Lower leg skin (tissue), 4 donors: ENCODE measurements at regions not wholly inside any gene's neighbourhood (a gene's known extent, or its start where the extent isn't known, plus 50 kb on each side); places are given as distances from the start of the nearest gene placed in this dataset.

ENCODE experiments used
- DNase-seq, 2 donors: peaks; one replicate each; pipeline ENCODE4 v3.0.0-alpha.2; 2019; ENCODE audit warnings: low spot score in 2 of 2
- H3K4me3 ChIP-seq: fragments of 200-600 bp; sonication (generic); 2 replicates; pipeline ENCODE4 v1.5.1; 2017; ENCODE audit warnings: mild to moderate bottlenecking, low read depth; ENCODE audit not compliant: poor library complexity, severe bottlenecking
- POLR2A ChIP-seq, 2 donors: fragments of 450-650 bp; IDR thresholded peaks; one replicate each; pipeline ENCODE4 v1.6.1; 2016 to 2017; ENCODE audit warnings: antibody characterized with exemption in 2 of 2, mild to moderate bottlenecking in 1 of 2, moderate library complexity in 1 of 2
- WGBS, 2 donors: methylation state at CpG; one replicate each; pipeline ENCODE4 v1.1.5; 2018; 5-methylcytosine and 5-hydroxymethylcytosine counted together
- intact Hi-C: fragments of 100-400 bp; cut with DNase I; formaldehyde crosslinking; loops from one replicate; pipeline ENCODE4 v1.15.0; 2023; ENCODE audit warnings: low total_unique reads
- TF ChIP-seq, protein P1 (sequence below), 3 donors: fragments of 450-650 bp; IDR thresholded peaks; one replicate each; pipeline ENCODE4 v1.5.1; 2016; ENCODE audit warnings: antibody characterized with exemption in 3 of 3, mild to moderate bottlenecking in 3 of 3, moderate library complexity in 2 of 3

DNA sequence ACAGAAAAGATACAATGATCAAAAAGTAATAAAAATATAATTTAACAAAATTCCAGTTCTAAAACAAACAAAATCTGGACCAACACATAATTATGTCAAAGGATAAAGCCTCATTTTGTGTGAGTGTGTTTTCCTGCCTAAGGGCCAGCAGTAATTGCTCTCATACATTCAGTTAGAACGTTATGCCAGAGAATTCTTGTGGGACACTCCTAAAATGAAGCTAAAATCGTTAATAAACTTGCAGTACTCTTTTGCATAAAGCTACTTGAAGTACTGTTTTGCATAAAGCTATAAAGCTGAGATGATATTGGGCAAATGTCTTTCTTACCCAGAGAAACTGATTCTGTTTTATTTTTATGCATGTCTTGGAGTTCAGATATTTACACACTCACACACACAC, 1072.3 kb downstream of the MAT2B start:
- no peak for DNase-seq
- no peak for TF ChIP-seq POLR2A (IDR thresholded peaks at IDR 0.05)
- TF ChIP-seq, protein P1, sequence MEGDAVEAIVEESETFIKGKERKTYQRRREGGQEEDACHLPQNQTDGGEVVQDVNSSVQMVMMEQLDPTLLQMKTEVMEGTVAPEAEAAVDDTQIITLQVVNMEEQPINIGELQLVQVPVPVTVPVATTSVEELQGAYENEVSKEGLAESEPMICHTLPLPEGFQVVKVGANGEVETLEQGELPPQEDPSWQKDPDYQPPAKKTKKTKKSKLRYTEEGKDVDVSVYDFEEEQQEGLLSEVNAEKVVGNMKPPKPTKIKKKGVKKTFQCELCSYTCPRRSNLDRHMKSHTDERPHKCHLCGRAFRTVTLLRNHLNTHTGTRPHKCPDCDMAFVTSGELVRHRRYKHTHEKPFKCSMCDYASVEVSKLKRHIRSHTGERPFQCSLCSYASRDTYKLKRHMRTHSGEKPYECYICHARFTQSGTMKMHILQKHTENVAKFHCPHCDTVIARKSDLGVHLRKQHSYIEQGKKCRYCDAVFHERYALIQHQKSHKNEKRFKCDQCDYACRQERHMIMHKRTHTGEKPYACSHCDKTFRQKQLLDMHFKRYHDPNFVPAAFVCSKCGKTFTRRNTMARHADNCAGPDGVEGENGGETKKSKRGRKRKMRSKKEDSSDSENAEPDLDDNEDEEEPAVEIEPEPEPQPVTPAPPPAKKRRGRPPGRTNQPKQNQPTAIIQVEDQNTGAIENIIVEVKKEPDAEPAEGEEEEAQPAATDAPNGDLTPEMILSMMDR (IDR thresholded peaks at IDR 0.05), result no peak
- intact Hi-C loops, result no loop called here
- H3K4me3 ChIP-seq, result no peak overlapping the region
- 8 to 22% methylated on average over 2 of the region's 2 CpGs for WGBS, 2 donors

DNA sequence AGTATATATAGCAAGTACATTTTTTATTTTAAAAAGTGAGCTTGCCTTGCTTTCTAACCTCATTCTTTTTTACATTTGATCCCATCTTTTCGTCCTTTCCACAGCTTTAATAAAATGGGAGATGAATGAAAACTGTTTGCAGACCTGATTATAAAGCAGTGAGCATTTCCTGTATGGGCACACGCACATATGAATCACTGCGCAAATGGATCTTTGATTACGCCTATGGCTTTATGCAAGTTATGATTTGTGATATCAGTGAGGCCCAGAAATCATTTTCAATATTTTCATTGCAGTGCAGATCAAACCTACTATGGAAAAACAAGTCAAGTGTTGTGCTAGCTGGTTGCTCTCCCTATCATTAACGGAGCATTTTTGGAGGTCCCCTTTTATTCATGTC, 1073.0 kb downstream of the MAT2B start:
- WGBS, 2 donors, result 81 to 86% methylated on average over 5 of the region's 5 CpGs
- intact Hi-C loops, result no loop called here

DNA sequence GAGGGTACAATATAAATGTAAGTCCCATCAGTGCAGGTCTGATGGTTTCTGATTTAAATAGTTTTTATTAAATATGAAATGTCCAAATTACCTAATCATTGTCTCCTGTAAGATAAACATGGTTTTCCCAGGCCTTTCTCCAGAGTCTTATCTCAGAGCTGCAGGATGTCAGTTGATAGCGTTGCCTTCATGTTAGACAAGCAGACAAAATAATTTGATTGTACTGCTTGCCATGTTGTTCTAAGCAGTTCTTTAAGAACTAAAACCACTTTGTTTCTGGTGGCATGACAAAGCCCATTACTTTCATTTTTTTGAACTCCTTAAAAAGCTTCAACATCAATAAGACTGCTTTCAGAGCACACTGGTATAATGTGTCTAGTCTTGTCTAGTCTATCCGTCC, 1073.5 kb downstream of the MAT2B start:
- DNase-seq, result no peak
- intact Hi-C loops, result no loop called here
- 60 to 65% methylated on average over 2 of the region's 2 CpGs for WGBS, 2 donors
- no peak overlapping the region for H3K4me3 ChIP-seq
- TF ChIP-seq, protein P1 (IDR thresholded peaks at IDR 0.05), result no peak
- no peak for TF ChIP-seq POLR2A (IDR thresholded peaks at IDR 0.05)

More for the DNA sequence above, 1073.0 kb downstream of the MAT2B start:
- no peak overlapping the region for H3K4me3 ChIP-seq
- TF ChIP-seq POLR2A (IDR thresholded peaks at IDR 0.05), result no peak
- TF ChIP-seq, protein P1 (IDR thresholded peaks at IDR 0.05), result no peak
- DNase-seq, result no peak

DNA sequence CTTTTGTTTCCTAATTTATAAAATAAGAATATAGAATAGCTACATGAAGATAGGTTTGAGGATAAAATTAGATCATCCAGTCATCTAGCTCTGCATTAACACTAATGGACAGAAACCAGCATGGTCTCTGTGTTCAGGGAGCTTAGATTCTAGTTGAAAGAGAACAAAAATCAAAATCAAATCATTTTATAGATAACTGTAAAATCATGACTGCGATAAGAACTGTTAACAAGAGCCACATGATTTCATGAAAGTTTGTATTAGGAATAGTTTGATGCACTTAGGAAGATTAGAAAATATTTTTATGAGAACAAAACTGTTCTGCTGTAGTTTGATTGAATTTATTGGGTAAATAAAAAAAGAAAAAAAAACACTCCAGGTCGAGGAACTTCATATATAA, 1074.7 kb downstream of the MAT2B start:
- intact Hi-C loops, result no loop called here
- no peak overlapping the region for H3K4me3 ChIP-seq
- TF ChIP-seq, protein P1 (IDR thresholded peaks at IDR 0.05), result no peak
- no peak for TF ChIP-seq POLR2A (IDR thresholded peaks at IDR 0.05)
- no peak for DNase-seq
- 67 to 75% methylated on average over 2 of the region's 2 CpGs for WGBS, 2 donors

DNA sequence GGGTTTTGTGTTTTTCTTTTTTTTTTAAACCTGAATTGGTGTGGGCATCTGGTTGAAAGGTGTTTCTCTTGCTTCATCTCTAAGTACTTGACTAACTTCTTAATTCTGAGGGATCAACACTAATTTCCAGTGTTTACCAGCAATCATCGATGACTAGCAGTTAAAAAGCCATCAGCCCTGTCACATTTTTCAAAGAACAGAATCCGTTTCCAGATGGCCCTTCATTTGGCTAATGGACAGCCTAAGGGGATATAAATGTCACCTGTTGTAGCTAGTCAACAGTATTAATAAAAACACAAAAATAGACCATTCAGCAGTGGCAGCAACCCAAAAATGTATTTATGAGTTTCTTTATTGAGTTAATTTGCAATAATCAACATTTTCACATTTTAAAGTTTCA, 1076.5 kb downstream of the MAT2B start:
- WGBS, 2 donors, result 44 to 54% methylated on average over 2 of the region's 2 CpGs
- no peak overlapping the region for H3K4me3 ChIP-seq
- TF ChIP-seq, protein P1 (IDR thresholded peaks at IDR 0.05), result no peak
- no peak for TF ChIP-seq POLR2A (IDR thresholded peaks at IDR 0.05)
- intact Hi-C loops, result no loop called here
- DNase-seq, result no peak

DNA sequence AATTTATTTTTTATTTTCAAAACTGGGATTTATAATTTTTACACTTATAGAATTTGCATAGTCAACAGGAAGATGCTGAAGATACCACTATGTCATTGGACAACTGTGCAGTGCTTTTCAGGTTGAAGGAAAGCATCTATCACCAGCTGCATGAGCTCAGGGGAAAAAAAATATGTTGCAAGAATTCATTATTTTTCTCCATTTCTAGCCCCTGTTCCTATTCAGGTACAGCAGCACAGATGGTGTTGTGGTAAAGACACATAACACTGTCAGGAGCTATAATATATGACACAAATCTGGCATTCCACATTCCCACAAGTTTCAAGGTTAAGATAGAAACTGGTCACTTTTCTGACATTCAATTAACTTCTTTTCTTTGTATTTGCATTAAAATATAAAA, 1088.6 kb downstream of the MAT2B start:
- no peak overlapping the region for H3K4me3 ChIP-seq
- no peak for DNase-seq
- TF ChIP-seq, protein P1 (IDR thresholded peaks at IDR 0.05), result no peak
- no peak for TF ChIP-seq POLR2A (IDR thresholded peaks at IDR 0.05)
- intact Hi-C loops, result no loop called here
